Smooth muscle cell (in vitro differentiated cells): ENCODE measurements at regions not wholly inside any gene's neighbourhood (a gene's known extent, or its start where the extent isn't known, plus 50 kb on each side); places are given as distances from the start of the nearest gene placed in this dataset.

Experiments used
- DNase-seq: peaks from one replicate; lab custom pipeline; 2025; ENCODE audit not compliant: unreplicated experiment; lab: John Stamatoyannopoulos, UW
- H2AFZ ChIP-seq: fragments of 200-600 bp; sonication (generic); 2 replicates; pipeline ENCODE4 v1.6.0; 2016; ENCODE audit warnings: antibody characterized with exemption, low read depth, mild to moderate bottlenecking
- H3F3A ChIP-seq: fragments of 200-600 bp; sonication (generic); 2 replicates; pipeline ENCODE4 v1.6.0; 2017; ENCODE audit warnings: antibody characterized with exemption, low read depth
- H3K27ac ChIP-seq: fragments of 200-600 bp; sonication (generic); 2 replicates; pipeline ENCODE4 v1.5.1; 2016; ENCODE audit warnings: low read depth, mild to moderate bottlenecking
- H3K27me3 ChIP-seq: fragments of 200-600 bp; sonication (generic); 2 replicates; pipeline ENCODE4 v1.6.1; 2016; ENCODE audit warnings: low read depth, mild to moderate bottlenecking
- H3K36me3 ChIP-seq: fragments of 200-600 bp; sonication (generic); 2 replicates; pipeline ENCODE4 v1.5.1; 2016; ENCODE audit warnings: low read depth
- H3K4me1 ChIP-seq: fragments of 200-600 bp; sonication (generic); 2 replicates; pipeline ENCODE4 v1.5.1; 2016; ENCODE audit warnings: low read depth
- H3K4me2 ChIP-seq: fragments of 200-600 bp; sonication (generic); 2 replicates; pipeline ENCODE4 v1.6.0; 2016; ENCODE audit warnings: mild to moderate bottlenecking
- H3K4me3 ChIP-seq: fragments of 200-600 bp; sonication (generic); 2 replicates; pipeline ENCODE4 v1.5.1; 2016; ENCODE audit warnings: mild to moderate bottlenecking
- H3K79me2 ChIP-seq: fragments of 200-600 bp; sonication (generic); 2 replicates; pipeline ENCODE4 v1.6.0; 2016; ENCODE audit warnings: low read depth, mild to moderate bottlenecking
- H3K9ac ChIP-seq: fragments of 200-600 bp; sonication (generic); 2 replicates; pipeline ENCODE4 v1.6.0; 2016; ENCODE audit warnings: low read depth
- H3K9me3 ChIP-seq: fragments of 200-600 bp; sonication (generic); replicated peaks from 2 replicates; pipeline ENCODE4 v1.5.1; 2016; ENCODE audit warnings: low read depth
- H4K20me1 ChIP-seq: fragments of 200-600 bp; sonication (generic); 2 replicates; pipeline ENCODE4 v1.6.0; 2016; ENCODE audit warnings: low read depth
- WGBS: methylation state at CpG from one replicate; pipeline ENCODE4 v1.1.7; 2016; ENCODE audit warnings: low lambda C conversion rate; 5-methylcytosine and 5-hydroxymethylcytosine counted together
- TF ChIP-seq, protein P1 (sequence below): fragments of 200-600 bp; sonication (generic); IDR thresholded peaks from 2 replicates; pipeline ENCODE4 v1.5.1; 2017; ENCODE audit warnings: borderline replicate concordance, mild to moderate bottlenecking, antibody characterized with exemption; ENCODE audit not compliant: insufficient read depth, poor library complexity, severe bottlenecking

DNA sequence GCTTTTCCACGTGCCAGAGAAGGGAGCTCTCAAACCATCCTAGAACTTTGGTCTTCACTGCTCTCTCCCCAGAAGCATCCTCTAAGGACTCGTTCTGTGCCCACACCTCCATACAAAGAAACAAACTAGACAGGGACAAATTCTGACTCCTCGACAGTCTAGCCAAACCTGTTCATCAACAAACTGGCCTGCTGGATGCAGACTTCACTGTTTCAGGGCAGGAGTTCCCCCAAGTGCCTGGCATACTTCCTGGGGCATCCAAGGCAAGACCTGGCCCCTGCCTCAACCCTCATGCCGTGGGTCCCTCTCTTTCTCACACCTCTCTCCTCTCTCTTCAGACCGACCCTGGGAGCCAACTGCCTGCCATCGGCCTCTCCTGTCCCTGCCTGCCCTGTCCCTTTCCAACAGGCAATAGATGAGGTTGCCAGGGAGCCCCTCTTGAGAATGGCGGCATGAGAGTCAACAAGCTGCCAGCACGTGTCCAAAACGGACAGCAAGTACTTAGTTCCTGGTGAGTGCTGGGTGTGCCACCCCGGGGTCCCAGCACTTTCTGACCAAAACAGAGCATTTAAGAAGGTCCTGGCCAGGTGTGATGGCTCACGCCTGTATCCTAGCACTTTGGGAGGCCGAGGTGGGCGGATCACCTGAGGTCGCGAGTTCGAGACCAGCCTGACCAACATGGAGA is 79.1 kb upstream of the HES1 start:
- H3K4me2 ChIP-seq = no peak overlapping the region
- H2AFZ ChIP-seq = no peak overlapping the region
- no peaks in the 10 kb centered on the region for H3K36me3 ChIP-seq
- H3K9me3 ChIP-seq = no peaks in the 10 kb centered on the region
- H4K20me1 ChIP-seq = no peaks in the 10 kb centered on the region
- no peak for DNase-seq
- peaks cover 5% of the 10 kb centered on the region for H3K4me1 ChIP-seq
- H3K79me2 ChIP-seq = no peaks in the 10 kb centered on the region
- no peak overlapping the region for H3K9ac ChIP-seq
- H3K27ac ChIP-seq = no peak overlapping the region
- TF ChIP-seq, protein P1, sequence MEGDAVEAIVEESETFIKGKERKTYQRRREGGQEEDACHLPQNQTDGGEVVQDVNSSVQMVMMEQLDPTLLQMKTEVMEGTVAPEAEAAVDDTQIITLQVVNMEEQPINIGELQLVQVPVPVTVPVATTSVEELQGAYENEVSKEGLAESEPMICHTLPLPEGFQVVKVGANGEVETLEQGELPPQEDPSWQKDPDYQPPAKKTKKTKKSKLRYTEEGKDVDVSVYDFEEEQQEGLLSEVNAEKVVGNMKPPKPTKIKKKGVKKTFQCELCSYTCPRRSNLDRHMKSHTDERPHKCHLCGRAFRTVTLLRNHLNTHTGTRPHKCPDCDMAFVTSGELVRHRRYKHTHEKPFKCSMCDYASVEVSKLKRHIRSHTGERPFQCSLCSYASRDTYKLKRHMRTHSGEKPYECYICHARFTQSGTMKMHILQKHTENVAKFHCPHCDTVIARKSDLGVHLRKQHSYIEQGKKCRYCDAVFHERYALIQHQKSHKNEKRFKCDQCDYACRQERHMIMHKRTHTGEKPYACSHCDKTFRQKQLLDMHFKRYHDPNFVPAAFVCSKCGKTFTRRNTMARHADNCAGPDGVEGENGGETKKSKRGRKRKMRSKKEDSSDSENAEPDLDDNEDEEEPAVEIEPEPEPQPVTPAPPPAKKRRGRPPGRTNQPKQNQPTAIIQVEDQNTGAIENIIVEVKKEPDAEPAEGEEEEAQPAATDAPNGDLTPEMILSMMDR = no peak
- 92% methylated on average over 16 of the region's 16 CpGs for WGBS
- peaks cover 4% of the 10 kb centered on the region for H3F3A ChIP-seq
- H3K27me3 ChIP-seq = no peaks in the 10 kb centered on the region
- H3K4me3 ChIP-seq = no peak overlapping the region

DNA sequence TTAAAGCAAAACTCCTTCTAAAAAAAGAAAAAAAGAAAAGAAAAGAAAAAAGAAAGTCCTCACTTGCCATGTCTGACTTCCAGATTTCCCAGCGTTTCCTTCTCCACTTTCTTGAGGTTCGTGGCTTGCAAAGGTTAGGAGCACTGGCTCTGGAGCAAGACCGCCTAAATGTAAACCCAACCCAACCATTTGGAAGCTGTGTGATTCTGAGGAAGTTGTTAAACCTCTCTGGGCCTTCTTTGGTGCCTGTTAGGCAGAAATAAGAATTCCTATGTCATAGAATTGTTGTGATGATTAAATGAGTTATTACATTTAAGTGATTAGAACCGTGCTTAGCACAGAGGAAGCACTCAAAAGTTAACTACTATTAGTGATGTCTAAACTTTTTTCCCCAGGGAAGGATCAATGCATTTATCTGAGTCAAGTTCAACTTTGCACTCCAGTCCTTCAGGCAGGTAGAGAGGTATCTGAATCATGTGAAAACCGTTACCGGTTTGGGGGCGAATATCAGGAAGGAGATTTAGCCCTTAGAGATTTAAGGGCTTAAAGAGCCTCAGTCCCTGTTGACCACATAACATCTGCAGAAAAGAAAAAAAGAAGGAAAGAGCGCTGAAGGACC is 78.3 kb upstream of the HES1 start:
- Histone ChIP-seq H3F3A (peaks cover 4% of the 10 kb centered on the region), H2AFZ (peak overlapping the region; percentile 32), H3K4me3 (peak overlapping the region; percentile 45), H3K27ac (no peak overlapping the region), H3K79me2 (no peaks in the 10 kb centered on the region), H3K4me1 (peaks cover 5% of the 10 kb centered on the region), H3K9ac (no peak overlapping the region), H3K27me3 (no peaks in the 10 kb centered on the region), H3K36me3 (no peaks in the 10 kb centered on the region), H3K4me2 (peak overlapping the region; percentile 81), H3K9me3 (no peaks in the 10 kb centered on the region), H4K20me1 (no peaks in the 10 kb centered on the region)
- no peak for DNase-seq
- TF ChIP-seq, protein P1 = no peak
- 44% methylated on average over 7 of the region's 8 CpGs for WGBS

DNA sequence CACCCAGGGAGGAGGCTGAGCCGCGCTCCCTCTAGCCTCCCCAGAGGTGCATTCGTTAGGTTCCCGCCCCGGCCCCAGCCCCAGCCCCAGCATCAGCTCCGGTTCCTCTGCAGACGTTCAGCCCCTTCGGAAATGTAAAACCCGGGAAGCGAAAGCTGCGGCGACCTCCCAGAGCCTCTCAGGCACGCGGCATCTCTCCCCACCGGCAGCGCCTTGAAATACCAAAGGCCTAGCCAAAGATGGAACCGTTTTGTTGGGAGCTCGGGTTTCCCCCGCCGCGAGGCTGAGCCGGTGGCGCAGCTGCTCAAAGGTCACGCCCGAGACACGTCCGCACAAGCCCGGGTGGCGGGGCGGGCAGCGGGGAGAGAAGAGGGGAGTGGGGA is 77.8 kb upstream of the HES1 start:
- H3K4me2 ChIP-seq = peak overlapping the region; percentile 81
- H3K9me3 ChIP-seq = no peaks in the 10 kb centered on the region
- no peak overlapping the region for H3K9ac ChIP-seq
- H2AFZ ChIP-seq = peak overlapping the region; percentile 32
- peaks cover 4% of the 10 kb centered on the region for H3F3A ChIP-seq
- H3K4me3 ChIP-seq = peak overlapping the region; percentile 45
- no peaks in the 10 kb centered on the region for H3K79me2 ChIP-seq
- no peak for DNase-seq
- TF ChIP-seq, protein P1 = no peak
- no peak overlapping the region for H3K27ac ChIP-seq
- no peaks in the 10 kb centered on the region for H4K20me1 ChIP-seq
- H3K4me1 ChIP-seq = peaks cover 5% of the 10 kb centered on the region
- H3K27me3 ChIP-seq = no peaks in the 10 kb centered on the region
- H3K36me3 ChIP-seq = no peaks in the 10 kb centered on the region
- WGBS = 2% methylated on average over 27 of the region's 31 CpGs

DNA sequence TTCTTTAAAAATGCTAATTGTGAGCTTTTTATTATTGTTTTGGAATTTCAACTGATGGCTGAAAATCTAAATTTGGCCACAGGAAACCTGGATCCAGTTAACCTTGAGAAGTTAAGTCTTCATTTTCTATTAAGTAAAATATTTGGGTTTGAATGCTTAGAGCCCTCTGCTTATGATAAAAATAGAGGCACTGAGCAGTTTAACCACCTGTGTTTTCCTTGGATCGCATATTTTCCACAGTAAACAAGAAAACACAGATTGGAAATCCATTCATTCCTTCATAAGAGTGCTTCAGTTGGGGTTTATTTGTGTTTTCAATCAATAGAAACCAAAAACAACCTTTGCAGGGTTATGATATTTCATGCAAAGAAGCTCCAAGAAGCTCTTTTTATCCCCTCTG is 77.2 kb upstream of the HES1 start:
- no peak overlapping the region for H2AFZ ChIP-seq
- H3K27ac ChIP-seq = no peak overlapping the region
- peaks cover 5% of the 10 kb centered on the region for H3K4me1 ChIP-seq
- no peaks in the 10 kb centered on the region for H3K27me3 ChIP-seq
- H3K9ac ChIP-seq = no peak overlapping the region
- H3F3A ChIP-seq = peaks cover 4% of the 10 kb centered on the region
- no peaks in the 10 kb centered on the region for H3K9me3 ChIP-seq
- TF ChIP-seq, protein P1 = no peak
- no peaks in the 10 kb centered on the region for H4K20me1 ChIP-seq
- DNase-seq = no peak
- peak overlapping the region; percentile 81 for H3K4me2 ChIP-seq
- WGBS = 56% methylated on average over 1 of the region's 1 CpG
- H3K4me3 ChIP-seq = peak overlapping the region; percentile 45
- no peaks in the 10 kb centered on the region for H3K36me3 ChIP-seq
- H3K79me2 ChIP-seq = no peaks in the 10 kb centered on the region
